K562 (cell line): ENCODE measurements at regions not wholly inside any gene's neighbourhood (a gene's known extent, or its start where the extent isn't known, plus 50 kb on each side); places are given as distances from the start of the nearest gene placed in this dataset.

Experiments
- ATAC-seq: fragments of 200-7000 bp; cut with Tn5 transposase; 3 replicates; pipeline ENCODE4 v1.9.1; 2020; ENCODE audit warnings: moderate library complexity
- BruUV-seq: library from RNA; stranded (reverse); fragments of 400-500 nt; replicated peaks from 2 replicates; lab custom pipeline; 2021; lab: Mats Ljungman, UMichigan
- CTCF ChIA-PET: fragments of 300-600 bp; formaldehyde crosslinking; extraction: SDS; loops from one replicate; lab custom pipeline; 2021; ENCODE audit warnings: low intra/inter-chr PET ratio; lab: Yijun Ruan, JAX
- POLR2A ChIA-PET: fragments of 300-600, 350-650 bp; sonication (Branson Sonifier 250); formaldehyde crosslinking; extraction: SDS; loops from one replicate; lab custom pipeline; 2021; ENCODE audit warnings: antibody characterized with exemption, inconsistent platforms; lab: Yijun Ruan, JAX
- DNase-seq, 4 experiments: peaks; one replicate each; pipeline versions ENCODE4 v3.0.0 to v3.0.0-alpha.2; 2011 to 2018; ENCODE audit warnings: low spot score in 3 of 4, mixed read lengths in 3 of 4; ENCODE audit errors: extremely low read depth in 1 of 4
- FAIRE-seq: peaks from 2 replicates; lab custom pipeline; 2011; peaks lifted over from hg19 to GRCh38; lab: Jason Lieb, UNC
- H2AFZ ChIP-seq: 2 replicates; pipeline ENCODE4 v1.6.0; 2011; ENCODE audit warnings: low read depth, low read length, control low read depth, inconsistent platforms
- H3K27ac ChIP-seq: fragments of 200-600 bp; 3 replicates; pipeline ENCODE4 v1.8.0; 2011; ENCODE audit warnings: low read depth, mild to moderate bottlenecking, control low read depth, inconsistent platforms, low read length, moderate library complexity, mixed read lengths; ENCODE audit errors: extremely low read depth
- H3K27me3 ChIP-seq, 2 experiments: fragments of 300-600 bp in 1 of 2; 2 replicates in 1 of 2; 3 replicates in 1 of 2; pipeline versions ENCODE4 v1.6.0 to v1.8.0; 2011; ENCODE audit warnings: inconsistent platforms in 2 of 2, low read length in 2 of 2, mild to moderate bottlenecking in 1 of 2, mixed read lengths in 1 of 2, moderate library complexity in 1 of 2; ENCODE audit not compliant: control insufficient read depth in 2 of 2, insufficient read depth in 2 of 2
- H3K36me3 ChIP-seq: fragments of 300-600 bp; 3 replicates; pipeline ENCODE4 v1.8.0; 2011; ENCODE audit warnings: mild to moderate bottlenecking, low read length, inconsistent platforms; ENCODE audit not compliant: control insufficient read depth, insufficient read depth
- H3K4me1 ChIP-seq, 2 experiments: fragments of 200-600 bp in 1 of 2; replicated peaks in 1 of 2; 2 replicates in 1 of 2; 3 replicates in 1 of 2; pipeline versions ENCODE4 v1.5.1 to v1.8.0; 2011; ENCODE audit warnings: inconsistent platforms in 2 of 2, low read length in 2 of 2, mild to moderate bottlenecking in 1 of 2, mixed read lengths in 1 of 2, moderate library complexity in 1 of 2; ENCODE audit not compliant: control insufficient read depth in 2 of 2, insufficient read depth in 2 of 2
- H3K4me2 ChIP-seq: 2 replicates; pipeline ENCODE4 v1.6.1; 2011; ENCODE audit warnings: low read length, control low read depth, inconsistent platforms, mixed read lengths; ENCODE audit not compliant: insufficient read depth
- H3K4me3 ChIP-seq: fragments of 200-600 bp; sonication (generic), shearing (Covaris generic); 2 replicates; pipeline ENCODE4 v1.5.1; 2016; ENCODE audit warnings: control low read depth, inconsistent platforms
- H3K79me2 ChIP-seq: fragments of 200-600 bp; 3 replicates; pipeline ENCODE4 v1.8.0; 2011; ENCODE audit warnings: low read length, inconsistent platforms; ENCODE audit not compliant: control insufficient read depth, insufficient read depth
- H3K9ac ChIP-seq, 2 experiments: 2 replicates each; pipeline versions ENCODE4 v1.6.0 to v1.6.1; 2011; ENCODE audit warnings: low read depth in 2 of 2, low read length in 2 of 2, control low read depth in 1 of 2, inconsistent platforms in 1 of 2, mild to moderate bottlenecking in 1 of 2, mixed read lengths in 1 of 2; ENCODE audit not compliant: insufficient read depth in 1 of 2
- H3K9me1 ChIP-seq: one replicate; pipeline ENCODE4 v1.6.0; 2011; ENCODE audit warnings: inconsistent platforms, mild to moderate bottlenecking, low read length, moderate library complexity; ENCODE audit not compliant: control insufficient read depth, insufficient read depth
- H3K9me3 ChIP-seq: replicated peaks from 2 replicates; pipeline ENCODE4 v1.5.1; 2011; ENCODE audit warnings: low read depth, low read length, inconsistent platforms; ENCODE audit not compliant: control insufficient read depth, insufficient read depth
- H4K20me1 ChIP-seq: replicated peaks from 2 replicates; pipeline ENCODE4 v1.6.1; 2011; ENCODE audit warnings: low read length, inconsistent platforms, mixed read lengths; ENCODE audit not compliant: control insufficient read depth, insufficient read depth
- IRF2 ChIP-seq: sonication (generic); formaldehyde crosslinking; IDR thresholded peaks from 2 replicates; pipeline ENCODE4 v1.8.1; 2022; ENCODE audit warnings: mild to moderate bottlenecking, missing genetic modification reagents
- JUND ChIP-seq, 2 experiments: IDR thresholded peaks; 2 replicates in 1 of 2; 3 replicates in 1 of 2; pipeline ENCODE4 v1.6.1; 2011; ENCODE audit warnings: borderline replicate concordance in 2 of 2, low read depth in 2 of 2, low read length in 2 of 2, improper control_type of control experiment in 1 of 2, missing biosample characterization in 1 of 2, missing genetic modification characterization in 1 of 2, missing genetic modification reagents in 1 of 2
- MED1 ChIP-seq: sonication (generic); formaldehyde crosslinking; IDR thresholded peaks from 2 replicates; pipeline ENCODE4 v1.8.1; 2023; ENCODE audit warnings: missing genetic modification reagents, borderline replicate concordance
- MTF1 ChIP-seq: fragments of 250-450 bp; sonication (Bioruptor Pico); IDR thresholded peaks from 2 replicates; pipeline ENCODE4 v1.9.0; 2021; ENCODE audit warnings: moderate library complexity, mild to moderate bottlenecking, inconsistent platforms, borderline replicate concordance
- SMAD3 ChIP-seq: fragments of 450-650 bp; formaldehyde crosslinking; conservative IDR thresholded peaks from 2 replicates; pipeline ENCODE4 v1.4.0; 2020; ENCODE audit warnings: mild to moderate bottlenecking
- SMARCA4 ChIP-seq: fragments of 450-650 bp; IDR thresholded peaks from 2 replicates; pipeline ENCODE4 v1.6.1; 2016
- SP1 ChIP-seq: sonication (generic); formaldehyde crosslinking; IDR thresholded peaks from 2 replicates; pipeline ENCODE4 v1.8.1; 2022; ENCODE audit warnings: mild to moderate bottlenecking, missing genetic modification reagents
- ZC3H4 ChIP-seq: sonication (generic); formaldehyde crosslinking; IDR thresholded peaks from 2 replicates; pipeline ENCODE4 v1.9.0; 2021; ENCODE audit warnings: missing genetic modification reagents, borderline replicate concordance
- ZNF347 ChIP-seq: fragments of 450-650 bp; formaldehyde crosslinking; IDR thresholded peaks from 2 replicates; pipeline ENCODE4 v1.4.0; 2020; ENCODE audit warnings: low read depth, mild to moderate bottlenecking, moderate library complexity
- ZNF444 ChIP-seq: fragments of 250-450 bp; sonication (Bioruptor Pico); IDR thresholded peaks from 2 replicates; pipeline ENCODE4 v1.4.0; 2020; ENCODE audit warnings: mild to moderate bottlenecking, moderate library complexity
- ZNF668 ChIP-seq: fragments of 250-450 bp; sonication (Bioruptor Pico); IDR thresholded peaks from 2 replicates; pipeline ENCODE4 v1.8.0; 2022; ENCODE audit warnings: mild to moderate bottlenecking, inconsistent platforms
- ZNF766 ChIP-seq: fragments of 200-800 bp; sonication (Bioruptor generic); conservative IDR thresholded peaks from 2 replicates; pipeline ENCODE4 v1.6.1; 2016; ENCODE audit warnings: missing genetic modification characterization, missing compliant biosample characterization
- WGBS: fragments of 100-300 bp; shearing (Covaris generic); methylation state at CpG from one replicate; pipeline ENCODE4 v1.1.6; 2016; ENCODE audit warnings: low coverage, mixed read lengths; ENCODE audit not compliant: insufficient coverage; ENCODE audit errors: missing lambda C conversion rate; 5-methylcytosine and 5-hydroxymethylcytosine counted together
- in situ Hi-C: fragments of 300-500 bp; cut with MboI; formaldehyde crosslinking; loops from 4 replicates; pipeline ENCODE4 v1.15.0; 2018; ENCODE audit warnings: inconsistent platforms, mixed read lengths
- intact Hi-C: fragments of 100-400 bp; cut with micrococcal nuclease; formaldehyde crosslinking; loops from 2 replicates; pipeline ENCODE4 v1.14.2; 2022

DNA sequence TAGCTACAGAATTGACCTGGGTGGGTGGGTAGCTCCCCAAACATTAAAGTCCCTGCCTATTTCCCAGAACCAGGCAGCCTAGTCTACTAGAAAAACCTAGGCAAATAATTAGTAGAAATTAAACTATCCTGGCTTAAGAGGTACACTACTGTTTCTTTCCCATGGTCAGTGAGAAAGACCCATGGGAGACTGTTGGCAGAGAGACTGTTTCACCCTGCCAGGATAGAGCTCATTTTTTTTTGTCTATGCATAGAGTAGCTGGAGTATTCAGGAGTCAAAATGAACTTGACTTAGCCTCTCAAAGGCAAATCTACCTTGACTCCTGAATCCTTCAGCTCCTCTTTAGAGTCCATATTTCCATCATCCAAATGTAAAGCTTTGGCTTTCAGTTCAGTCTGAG lies 107.0 kb upstream of the AR start (continued):
- TF ChIP-seq ZNF347 (no peak), SP1 (no peak), SMARCA4 (no peak), JUND (IDR thresholded peaks at IDR 0.05; ENCODE audit: borderline replicate concordance, low read depth, low read length) (no peak), JUND (tag; IDR thresholded peaks at IDR 0.05; ENCODE audit: borderline replicate concordance, low read depth, low read length) (no peak)
- TF ChIP-seq, all 486 proteins: peak for 0

GRCh38 chrX:67437821-67438220 lies 106.0 kb upstream of the AR start:
- Histone ChIP-seq H3K4me1 (no peaks in the 10 kb centered on the region), H3K27me3 (no peaks in the 10 kb centered on the region), H3K27ac (no peak overlapping the region), H3K4me2 (no peak overlapping the region), H3K9ac (no peak overlapping the region), H2AFZ (no peak overlapping the region), H3K36me3 (no peaks in the 10 kb centered on the region), H3K79me2 (no peaks in the 10 kb centered on the region), H3K9me1 (no peaks in the 10 kb centered on the region), H3K9me3 (no peaks in the 10 kb centered on the region), H4K20me1 (no peaks in the 10 kb centered on the region), H3K4me3 (no peak overlapping the region)
- no TSS peak for BruUV-seq
- 0% methylated on average over 3 of the region's 3 CpGs for WGBS
- in situ Hi-C loops (no loop called here), intact Hi-C loops (no loop called here)
- no peak for DNase-seq
- FAIRE-seq: no peak
- POLR2A ChIA-PET: no interaction called here
- ATAC-seq: no peak
- CTCF ChIA-PET: no interaction called here
- no peak for TF ChIP-seq MTF1 (CRISPR knock-in tag)
- TF ChIP-seq ZNF766: no peak
- no peak for TF ChIP-seq ZNF444 (CRISPR knock-in tag)
- TF ChIP-seq ZC3H4: no peak
- no peak for TF ChIP-seq SMAD3 (CRISPR knock-in tag)
- TF ChIP-seq ZNF668 (CRISPR knock-in tag): no peak
- no peak for TF ChIP-seq IRF2 (CRISPR knock-in tag)
- TF ChIP-seq MED1: no peak
